ENCODE measurements at regions not wholly inside any gene's neighbourhood (a gene's known extent, or its start where the extent isn't known, plus 50 kb on each side); places are given as distances from the start of the nearest gene placed in this dataset.

DNA sequence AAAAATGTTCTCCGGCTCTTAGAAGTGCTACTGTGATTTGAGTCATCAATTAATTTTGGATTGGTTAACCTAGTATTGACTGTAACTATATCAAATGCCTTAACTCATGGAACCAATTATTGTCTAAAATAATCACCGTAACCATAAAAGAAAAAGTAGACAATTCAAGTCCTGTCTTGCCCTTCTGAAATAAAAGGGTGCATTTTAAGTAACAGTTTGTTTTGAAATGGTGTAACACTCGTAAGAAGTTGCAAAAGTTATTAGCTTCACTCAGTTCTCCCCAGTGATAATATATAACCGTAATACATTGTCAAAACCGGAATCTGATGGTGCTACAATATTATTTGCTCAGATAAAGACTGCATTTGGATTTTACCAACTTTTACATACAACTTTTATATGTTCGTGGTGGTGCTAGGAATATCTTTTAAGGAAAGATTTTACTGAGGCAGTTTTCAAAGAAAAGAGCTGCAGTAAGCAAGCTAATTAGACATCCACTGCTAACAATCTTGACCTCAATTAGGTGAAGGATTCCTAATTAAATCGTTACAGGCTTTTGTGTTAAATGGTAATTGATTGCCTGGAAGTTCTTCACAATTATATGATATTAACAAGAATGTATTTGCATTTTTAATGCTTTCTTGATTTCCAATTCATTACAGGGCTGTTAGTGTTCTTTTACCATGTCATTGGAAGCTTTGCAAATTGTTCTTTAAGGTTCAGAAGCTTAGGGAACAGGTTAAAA is 413.1 kb upstream of the MON1B start:
- TF ChIP-seq, protein P1, sequence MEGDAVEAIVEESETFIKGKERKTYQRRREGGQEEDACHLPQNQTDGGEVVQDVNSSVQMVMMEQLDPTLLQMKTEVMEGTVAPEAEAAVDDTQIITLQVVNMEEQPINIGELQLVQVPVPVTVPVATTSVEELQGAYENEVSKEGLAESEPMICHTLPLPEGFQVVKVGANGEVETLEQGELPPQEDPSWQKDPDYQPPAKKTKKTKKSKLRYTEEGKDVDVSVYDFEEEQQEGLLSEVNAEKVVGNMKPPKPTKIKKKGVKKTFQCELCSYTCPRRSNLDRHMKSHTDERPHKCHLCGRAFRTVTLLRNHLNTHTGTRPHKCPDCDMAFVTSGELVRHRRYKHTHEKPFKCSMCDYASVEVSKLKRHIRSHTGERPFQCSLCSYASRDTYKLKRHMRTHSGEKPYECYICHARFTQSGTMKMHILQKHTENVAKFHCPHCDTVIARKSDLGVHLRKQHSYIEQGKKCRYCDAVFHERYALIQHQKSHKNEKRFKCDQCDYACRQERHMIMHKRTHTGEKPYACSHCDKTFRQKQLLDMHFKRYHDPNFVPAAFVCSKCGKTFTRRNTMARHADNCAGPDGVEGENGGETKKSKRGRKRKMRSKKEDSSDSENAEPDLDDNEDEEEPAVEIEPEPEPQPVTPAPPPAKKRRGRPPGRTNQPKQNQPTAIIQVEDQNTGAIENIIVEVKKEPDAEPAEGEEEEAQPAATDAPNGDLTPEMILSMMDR (conservative IDR thresholded peaks at IDR 0.05), result no peak
- TF ChIP-seq ZFX (IDR thresholded peaks at IDR 0.05), result no peak
